Nephron progenitor cell (in vitro differentiated cells): ENCODE measurements at regions not wholly inside any gene's neighbourhood (a gene's known extent, or its start where the extent isn't known, plus 50 kb on each side); places are given as distances from the start of the nearest gene placed in this dataset.
A peak's percentile ranks its signal among the peaks of the same experiment; 100 is the strongest.
"Not testable (repeated sequence)": the region's sequence is repeated elsewhere in the genome, so short reads cannot be mapped to it uniquely, and the experiment has no call there.

Experiments used
- DNase-seq: peaks from one replicate; pipeline ENCODE4 v3.0.0; 2021
- H3K27ac Mint-ChIP-seq: 2 replicates; pipeline ENCODE4 v1.8.0; 2021; ENCODE audit warnings: mild to moderate bottlenecking, moderate library complexity, mixed read lengths
- H3K27me3 Mint-ChIP-seq: 2 replicates; pipeline ENCODE4 v1.8.0; 2021; ENCODE audit warnings: mild to moderate bottlenecking, low read depth, mixed read lengths; ENCODE audit not compliant: poor library complexity
- H3K36me3 Mint-ChIP-seq: 2 replicates; pipeline ENCODE4 v1.8.0; 2021; ENCODE audit warnings: low read depth, mixed read lengths
- H3K4me1 Mint-ChIP-seq: 2 replicates; pipeline ENCODE4 v1.8.0; 2021; ENCODE audit warnings: mixed read lengths
- H3K4me3 Mint-ChIP-seq: 2 replicates; pipeline ENCODE4 v1.8.0; 2021; ENCODE audit warnings: mild to moderate bottlenecking, moderate library complexity, mixed read lengths
- H3K9me3 Mint-ChIP-seq: 2 replicates; pipeline ENCODE4 v1.8.0; 2021; ENCODE audit warnings: mild to moderate bottlenecking, moderate library complexity, mixed read lengths
- CTCF ChIP-seq: fragments of 200-600 bp; sonication (generic); IDR thresholded peaks from 2 replicates; pipeline ENCODE4 v1.5.0; 2021; ENCODE audit warnings: antibody characterized with exemption

DNA sequence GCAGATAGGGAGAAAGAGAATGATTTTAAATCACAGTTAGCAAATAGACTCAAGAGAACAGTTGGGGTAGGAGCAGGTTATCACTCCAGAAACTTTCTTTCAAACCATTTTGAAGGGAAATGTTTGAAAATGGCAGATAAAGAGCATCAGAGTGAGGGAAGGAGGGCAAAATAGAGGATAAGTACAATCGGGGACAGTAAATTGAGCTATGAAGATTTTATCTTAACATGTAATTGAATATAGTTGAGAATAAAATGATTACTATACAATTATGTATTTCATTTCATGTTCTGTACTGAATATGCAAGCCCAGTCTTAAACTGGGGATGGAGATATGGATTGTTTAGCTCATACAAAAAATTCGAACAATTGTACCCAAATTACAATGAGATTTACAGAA, 54.0 kb downstream of the MAP10 start:
- Mint-ChIP-seq H3K36me3 (no peaks in the 10 kb centered on the region), H3K27ac (peak overlapping the region; percentile 11), H3K4me1 (peaks cover 15% of the 10 kb centered on the region), H3K4me3 (no peak overlapping the region), H3K9me3 (no peaks in the 10 kb centered on the region), H3K27me3 (peaks cover 8% of the 10 kb centered on the region)
- DNase-seq, result no peak
- no peak for TF ChIP-seq CTCF

- peaks cover 15% of the 10 kb centered on the region for H3K4me1 Mint-ChIP-seq
- no peak overlapping the region for H3K27ac Mint-ChIP-seq
- TF ChIP-seq CTCF, result no peak
- no peaks in the 10 kb centered on the region for H3K9me3 Mint-ChIP-seq
- no peaks in the 10 kb centered on the region for H3K36me3 Mint-ChIP-seq
- no peak overlapping the region for H3K4me3 Mint-ChIP-seq
- no peak for DNase-seq
- peaks cover 13% of the 10 kb centered on the region for H3K27me3 Mint-ChIP-seq
Observed at GRCh38 chr1:232861107-232861506, 55.9 kb downstream of the MAP10 start.

DNA sequence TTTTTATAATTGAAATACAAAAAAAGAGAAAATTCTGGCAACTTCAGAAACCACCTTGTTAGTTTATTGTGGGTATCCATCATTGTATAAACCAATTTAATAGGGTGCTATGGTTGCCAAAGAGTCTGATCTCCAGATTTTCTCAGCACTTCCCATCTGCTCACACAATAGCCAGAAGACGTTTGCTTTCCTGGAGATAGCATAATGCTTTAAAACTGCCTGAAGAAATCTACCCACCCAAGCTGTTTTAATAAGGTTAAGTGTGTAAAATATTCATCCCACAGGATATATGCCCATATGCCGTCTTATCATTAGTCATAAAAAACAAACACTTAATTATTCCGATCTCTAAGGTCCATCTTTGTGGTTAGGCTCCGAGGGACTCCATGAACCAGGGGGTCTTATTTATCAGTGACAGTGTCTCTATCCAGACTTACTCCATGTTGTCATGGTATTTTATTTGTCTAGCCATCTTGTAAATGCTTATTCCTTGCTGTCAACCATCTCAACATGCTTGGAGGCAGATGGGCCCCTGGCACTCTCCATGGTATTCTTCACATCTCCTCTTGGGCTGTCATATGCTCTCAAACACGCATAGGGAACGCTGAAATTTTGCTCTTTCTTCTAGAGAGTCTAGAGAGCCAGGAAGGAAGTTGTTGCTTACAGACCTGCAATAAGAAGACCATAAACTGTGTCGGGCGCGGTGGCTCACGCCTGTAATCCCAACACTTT, 58.5 kb downstream of the MAP10 start:
- TF ChIP-seq CTCF, result no peak
- Mint-ChIP-seq H3K4me3 (no peak overlapping the region), H3K9me3 (no peaks in the 10 kb centered on the region), H3K27ac (no peak overlapping the region), H3K4me1 (no peaks in the 10 kb centered on the region), H3K27me3 (peaks cover 13% of the 10 kb centered on the region), H3K36me3 (no peaks in the 10 kb centered on the region)
- DNase-seq, result no peak

DNA sequence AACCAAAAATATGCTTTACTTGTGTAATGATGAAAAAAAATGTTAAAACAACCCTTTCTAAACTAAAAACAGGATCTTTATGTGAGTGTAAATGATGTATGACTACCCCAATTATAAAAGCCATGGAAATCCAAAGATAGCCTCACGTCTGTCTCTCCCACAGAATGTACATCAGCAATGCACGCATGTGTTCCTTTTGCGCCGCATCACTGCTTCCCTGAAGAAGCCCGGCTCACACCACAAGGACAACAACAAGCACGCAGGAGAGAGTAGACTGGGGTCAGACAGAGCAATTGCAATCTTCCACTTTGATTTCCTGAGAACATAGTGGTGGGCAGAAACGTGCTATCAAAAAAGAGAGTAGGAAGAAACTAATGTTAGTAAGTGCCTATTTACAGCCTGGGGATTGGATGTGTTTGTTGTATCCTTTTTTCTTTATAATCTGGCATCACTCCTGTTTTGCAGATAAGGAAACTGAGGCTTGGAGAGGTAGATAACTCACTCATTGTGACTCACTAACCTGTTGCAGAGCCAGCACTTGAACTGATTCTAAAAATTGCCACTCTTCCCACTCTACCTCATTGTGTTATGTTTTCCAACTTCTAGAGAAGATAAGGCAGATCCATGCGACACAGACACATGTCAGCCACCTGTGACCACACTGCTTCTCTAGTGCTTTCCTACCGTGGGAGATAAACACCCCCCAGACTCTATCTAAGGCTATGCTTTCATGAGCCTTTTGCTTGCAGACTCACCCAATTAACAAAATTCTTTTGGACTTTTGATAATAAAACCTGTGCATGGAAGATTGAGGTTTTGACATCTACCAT, 60.1 kb downstream of the MAP10 start:
- TF ChIP-seq CTCF, result no peak
- DNase-seq, result no peak
- no peak overlapping the region for H3K4me3 Mint-ChIP-seq
- H3K9me3 Mint-ChIP-seq, result no peaks in the 10 kb centered on the region
- peaks cover 10% of the 10 kb centered on the region for H3K27me3 Mint-ChIP-seq
- H3K27ac Mint-ChIP-seq, result no peak overlapping the region
- no peaks in the 10 kb centered on the region for H3K36me3 Mint-ChIP-seq
- peaks cover 2% of the 10 kb centered on the region for H3K4me1 Mint-ChIP-seq

- Mint-ChIP-seq H3K9me3 (no peaks in the 10 kb centered on the region), H3K27ac (no peak overlapping the region), H3K27me3 (peaks cover 11% of the 10 kb centered on the region), H3K4me3 (no peak overlapping the region), H3K36me3 (no peaks in the 10 kb centered on the region), H3K4me1 (peaks cover 9% of the 10 kb centered on the region)
- DNase-seq, result no peak
- no peak for TF ChIP-seq CTCF
Observed at GRCh38 chr1:232868793-232869491, 63.7 kb downstream of the MAP10 start.

- not testable (repeated sequence) for DNase-seq, H3K4me3 Mint-ChIP-seq, H3K9me3 Mint-ChIP-seq, H3K27ac Mint-ChIP-seq, H3K27me3 Mint-ChIP-seq, H3K36me3 Mint-ChIP-seq
- H3K4me1 Mint-ChIP-seq, result peaks cover 16% of the 10 kb centered on the region
Observed at GRCh38 chr1:232871291-232871969, 66.2 kb downstream of the MAP10 start.
